Heart right ventricle (tissue), 16 donors: ENCODE measurements at regions not wholly inside any gene's neighbourhood (a gene's known extent, or its start where the extent isn't known, plus 50 kb on each side); places are given as distances from the start of the nearest gene placed in this dataset.

Experiments
- ATAC-seq, 8 donors: fragments of 200-7000 bp; cut with Tn5 transposase; one replicate each; pipeline ENCODE4 v1.9.1; 2020; ENCODE audit warnings: mild to moderate bottlenecking in 8 of 8, moderate library complexity in 8 of 8, moderate number of reproducible peaks in 1 of 8
- DNase-seq, 2 donors: peaks; one replicate each; pipeline ENCODE4 v3.0.0-alpha.2; 2020
- H3K27ac ChIP-seq, 10 donors: fragments of 200-600 bp; sonication (generic) in 2 of 10; one replicate each; pipeline versions ENCODE4 v1.5.0 to v1.8.0; 2020 to 2022; ENCODE audit warnings: mild to moderate bottlenecking in 3 of 10
- H3K27me3 ChIP-seq, 7 donors: fragments of 200-600 bp; one replicate each; pipeline ENCODE4 v1.8.0; 2021 to 2022; ENCODE audit warnings: mild to moderate bottlenecking in 2 of 7
- H3K36me3 ChIP-seq, 9 donors: fragments of 200-600 bp; sonication (generic) in 1 of 9; one replicate each; pipeline versions ENCODE4 v1.5.0 to v1.8.0; 2020 to 2022; ENCODE audit warnings: mild to moderate bottlenecking in 2 of 9
- H3K4me1 ChIP-seq, 9 donors: fragments of 200-600 bp; sonication (generic) in 1 of 9; one replicate each; pipeline versions ENCODE4 v1.5.0 to v1.8.0; 2020 to 2022; ENCODE audit warnings: mild to moderate bottlenecking in 4 of 9
- H3K4me3 ChIP-seq, 10 donors: fragments of 200-600 bp; sonication (generic) in 2 of 10; one replicate each; pipeline versions ENCODE4 v1.5.0 to v1.8.0; 2020 to 2022; ENCODE audit warnings: mild to moderate bottlenecking in 7 of 10, moderate library complexity in 2 of 10
- H3K9me3 ChIP-seq, 11 donors: fragments of 200-600 bp in 10 of 11; sonication (generic) in 2 of 11; one replicate each; pipeline versions ENCODE4 v1.5.0 to v1.8.0; 2013 to 2022; ENCODE audit warnings: mild to moderate bottlenecking in 2 of 11, control low read depth in 1 of 11, moderate library complexity in 1 of 11
- CTCF ChIP-seq, 9 donors: fragments of 200-600 bp; sonication (generic) in 2 of 9; IDR thresholded peaks; one replicate each; pipeline versions ENCODE4 v1.5.0 to v1.8.0; 2021 to 2022; ENCODE audit warnings: antibody characterized with exemption in 9 of 9, mild to moderate bottlenecking in 5 of 9, moderate library complexity in 1 of 9
- WGBS, 2 donors: extraction: QIAGEN DNeasy Blood & Tissue Kit; methylation state at CpG; one replicate each; pipeline ENCODE4 v1.1.7; 2013; ENCODE audit warnings: inconsistent platforms in 1 of 2; 5-methylcytosine and 5-hydroxymethylcytosine counted together
- intact Hi-C, 10 donors: fragments of 100-400 bp; cut with DNase I; formaldehyde crosslinking; loops; one replicate each; pipeline versions ENCODE4 v1.11.1 to v1.14.2; 2022
- donor health status: Arrhythmogenic right ventricular cardiomyopathy.
- donor health status: ischemic (EF 13 %, LVEDD 7.1; RV severe dilation, severe dysfunction).
- donor health status: healthy with polysubstance abuse.
- donor health status: DM: no; HTN: yes; CAD: no.
- donor health status: DM: no; HTN: no; CAD: no.
- donor health status: ischemic (EF 25% LVEDD 6.9; RV normal size, moderate dysfunction).
- donor health status: ischemic (EF 25% LVEDD 5.7; RV mildly dilated, moderate dysfunction).
- donor health status: healthy.
- donor health status: DM: yes; HTN: yes; CAD: no.
- donor health status: Ischemic cardiomyopathy.
- donor health status: ischemic (EF 35%, LVEDD 5.7; RV mildly dilated, moderate dysfunction).
- donor health status: nonischemic (EF 11% LVEDD 7.7; RV severe dilation, severe dysfunction).
- donor health status: DM: yes; HTN: yes; CAD: no.
- donor health status: PGD.
- donor health status: ischemic (EF 29% LVEDD 5.4; RV normal size, mild dysfunction).
- donor health status: nonischemic (EF 23%, LVEDD 6.1; RV moderate dilation, normal function).

- WGBS, 2 donors: 62 to 63% methylated on average over 2 of the region's 2 CpGs
- Histone ChIP-seq H3K27ac (no peak overlapping the region), H3K27me3 (no peaks in the 10 kb centered on the region), H3K36me3 (no peaks in the 10 kb centered on the region), H3K4me3 (no peak overlapping the region), H3K9me3 (peaks cover 0 to 33% (median 10%) of the 10 kb centered on the region in 11 donors), H3K4me1 (no peaks in the 10 kb centered on the region)
- no peak for DNase-seq
- no peak for ATAC-seq
- intact Hi-C loops: no loop called here
- TF ChIP-seq CTCF (IDR thresholded peaks at IDR 0.05): no peak
Observed at GRCh38 chr4:29066861-29067260, 1653.3 kb upstream of the PCDH7 start.

GRCh38 chr4:29073571-29073970 lies 1646.6 kb upstream of the PCDH7 start:
- no peaks in the 10 kb centered on the region for H3K27me3 ChIP-seq
- WGBS, 2 donors: 33 to 35% methylated on average over 1 of the region's 1 CpG
- no peak for ATAC-seq
- H3K9me3 ChIP-seq: peaks cover 0 to 51% (median 19%) of the 10 kb centered on the region in 11 donors
- H3K4me3 ChIP-seq: no peak overlapping the region
- no peak for TF ChIP-seq CTCF (IDR thresholded peaks at IDR 0.05)
- intact Hi-C loops: no loop called here
- no peaks in the 10 kb centered on the region for H3K36me3 ChIP-seq
- no peak for DNase-seq
- no peak overlapping the region for H3K27ac ChIP-seq
- H3K4me1 ChIP-seq: no peaks in the 10 kb centered on the region

GRCh38 chr4:29075366-29075765 lies 1644.8 kb upstream of the PCDH7 start:
- Histone ChIP-seq H3K9me3 (peaks cover 0 to 36% (median 19%) of the 10 kb centered on the region in 11 donors), H3K27me3 (no peaks in the 10 kb centered on the region), H3K36me3 (no peaks in the 10 kb centered on the region), H3K4me3 (no peak overlapping the region), H3K27ac (no peak overlapping the region), H3K4me1 (no peaks in the 10 kb centered on the region)
- intact Hi-C loops: no loop called here
- DNase-seq (no peak), ATAC-seq (no peak)
- no peak for TF ChIP-seq CTCF (IDR thresholded peaks at IDR 0.05)
- WGBS, 2 donors: 80 to 95% methylated on average over 6 of the region's 6 CpGs

- H3K4me1 ChIP-seq: no peaks in the 10 kb centered on the region
- H3K4me3 ChIP-seq: no peak overlapping the region
- DNase-seq (no peak), ATAC-seq (no peak)
- no peaks in the 10 kb centered on the region for H3K27me3 ChIP-seq
- 91 to 92% methylated on average over 2 of the region's 2 CpGs for WGBS, 2 donors
- TF ChIP-seq CTCF (IDR thresholded peaks at IDR 0.05): no peak
- intact Hi-C loops: no loop called here
- H3K27ac ChIP-seq: no peak overlapping the region
- H3K36me3 ChIP-seq: no peaks in the 10 kb centered on the region
- H3K9me3 ChIP-seq: no peaks in the 10 kb centered on the region
Observed at GRCh38 chr4:29079260-29079659, 1640.9 kb upstream of the PCDH7 start.
